PC-3 (cell line): ENCODE measurements at regions not wholly inside any gene's neighbourhood (a gene's known extent, or its start where the extent isn't known, plus 50 kb on each side); places are given as distances from the start of the nearest gene placed in this dataset.

Source experiments
- CTCF ChIP-seq: fragments of 300-600 bp; sonication (generic); conservative IDR thresholded peaks from 2 replicates; pipeline ENCODE4 v1.5.1; 2017; ENCODE audit warnings: antibody characterized with exemption, low read depth, mild to moderate bottlenecking, low read length
- EZH2 ChIP-seq: fragments of 300-600 bp; sonication (generic); IDR thresholded peaks from one replicate; pipeline ENCODE4 v1.6.1; 2017; ENCODE audit warnings: antibody characterized with exemption, mild to moderate bottlenecking, low read length; ENCODE audit not compliant: unreplicated experiment
- EZH2phosphoT487 ChIP-seq: fragments of 300-600 bp; sonication (generic); IDR thresholded peaks from 2 replicates; pipeline ENCODE4 v1.6.1; 2018; ENCODE audit warnings: mild to moderate bottlenecking, antibody characterized with exemption, low read length, borderline replicate concordance

GRCh38 chrX:74162199-74162598 is 141.8 kb upstream of the ZCCHC13 start:
- TF ChIP-seq CTCF: no peak
- no peak for TF ChIP-seq EZH2
- TF ChIP-seq EZH2phosphoT487: no peak
